T-cell (primary cell): ENCODE measurements at regions not wholly inside any gene's neighbourhood (a gene's known extent, or its start where the extent isn't known, plus 50 kb on each side); places are given as distances from the start of the nearest gene placed in this dataset.
"Not testable (repeated sequence)": the region's sequence is repeated elsewhere in the genome, so short reads cannot be mapped to it uniquely, and the experiment has no call there.

Source experiments
- ATAC-seq, 4 experiments: fragments of 200-7000 bp in 3 of 4; fragments of 150-1000 bp in 1 of 4; cut with Tn5 transposase; replicated peaks in 1 of 4; 1 replicate in 3 of 4; 2 replicates in 1 of 4; pipeline ENCODE4 v1.10.0; 2021; ENCODE audit warnings: moderate library complexity in 3 of 4, mild to moderate bottlenecking in 2 of 4, moderate number of reproducible peaks in 1 of 4
- CTCF ChIA-PET, 2 donors: fragments of 300-600 bp; sonication (Branson Sonifier 250); formaldehyde crosslinking; loops; one replicate each; lab custom pipeline; 2022; ENCODE audit warnings: antibody characterized with exemption in 2 of 2; lab: Charles Lee
- POLR2A ChIA-PET, 2 donors: fragments of 300-600 bp; sonication (Branson Sonifier 250); formaldehyde crosslinking; loops; one replicate each; lab custom pipeline; 2022; ENCODE audit warnings: antibody characterized with exemption in 2 of 2; lab: Charles Lee
- DNase-seq, 35 experiments: peaks; one replicate each; pipeline versions ENCODE4 v3.0.0 to v3.0.0-alpha.2; 2013 to 2023
- H3K27ac ChIP-seq: one replicate; pipeline ENCODE4 v1.5.1; 2013; ENCODE audit warnings: low read length
- H3K27me3 ChIP-seq, 2 experiments: replicated peaks in 1 of 2; 1 replicate in 1 of 2; 2 replicates in 1 of 2; pipeline versions ENCODE4 v1.6.1 to v1.7.0; 2013; ENCODE audit warnings: low read length in 1 of 2, mixed read lengths in 1 of 2; ENCODE audit not compliant: control insufficient read depth in 2 of 2, insufficient read depth in 2 of 2; ENCODE audit errors: extremely low read depth in 1 of 2
- H3K36me3 ChIP-seq, 2 donors: 1 replicate in 1 of 2; 2 replicates in 1 of 2; pipeline versions ENCODE4 v1.6.1 to v1.7.0; 2013; ENCODE audit warnings: low read length in 1 of 2; ENCODE audit not compliant: control insufficient read depth in 2 of 2, insufficient read depth in 1 of 2; ENCODE audit errors: extremely low read depth in 1 of 2
- H3K4me1 ChIP-seq, 2 experiments: 1 replicate in 1 of 2; 2 replicates in 1 of 2; pipeline versions ENCODE4 v1.6.1 to v1.7.0; 2013; ENCODE audit warnings: low read length in 2 of 2, mixed read lengths in 1 of 2; ENCODE audit not compliant: insufficient read depth in 2 of 2, control insufficient read depth in 1 of 2; ENCODE audit errors: extremely low read depth in 1 of 2
- H3K4me3 ChIP-seq, 2 donors: 1 replicate in 1 of 2; 2 replicates in 1 of 2; pipeline versions ENCODE4 v1.5.1 to v1.7.0; 2013; ENCODE audit warnings: mild to moderate bottlenecking in 2 of 2, low read length in 1 of 2, moderate library complexity in 1 of 2; ENCODE audit not compliant: control insufficient read depth in 1 of 2; ENCODE audit errors: extremely low read depth in 1 of 2
- H3K9me3 ChIP-seq: 2 replicates; pipeline ENCODE4 v1.7.0; 2013
- H3K27ac Mint-ChIP-seq, 2 donors: one replicate each; pipeline ENCODE4 v1.8.0; 2020 to 2021; ENCODE audit warnings: mild to moderate bottlenecking in 2 of 2, mixed read lengths in 2 of 2
- H3K27me3 Mint-ChIP-seq, 2 donors: one replicate each; pipeline ENCODE4 v1.8.0; 2021 to 2022; ENCODE audit warnings: mixed read lengths in 2 of 2
- H3K36me3 Mint-ChIP-seq: one replicate; pipeline ENCODE4 v1.8.0; 2021; ENCODE audit warnings: mixed read lengths
- H3K4me1 Mint-ChIP-seq, 3 donors: one replicate each; pipeline ENCODE4 v1.8.0; 2020 to 2022; ENCODE audit warnings: mixed read lengths in 3 of 3, mild to moderate bottlenecking in 1 of 3
- H3K4me3 Mint-ChIP-seq, 3 donors: one replicate each; pipeline ENCODE4 v1.8.0; 2020 to 2022; ENCODE audit warnings: mild to moderate bottlenecking in 3 of 3, mixed read lengths in 3 of 3, moderate library complexity in 3 of 3
- H3K9me3 Mint-ChIP-seq, 3 donors: one replicate each; pipeline ENCODE4 v1.8.0; 2020 to 2022; ENCODE audit warnings: mixed read lengths in 3 of 3
- WGBS: methylation state at CpG from one replicate; pipeline ENCODE4 v1.1.5; 2013; ENCODE audit warnings: missing lambda C conversion rate; ENCODE audit not compliant: insufficient coverage; 5-methylcytosine and 5-hydroxymethylcytosine counted together

DNA sequence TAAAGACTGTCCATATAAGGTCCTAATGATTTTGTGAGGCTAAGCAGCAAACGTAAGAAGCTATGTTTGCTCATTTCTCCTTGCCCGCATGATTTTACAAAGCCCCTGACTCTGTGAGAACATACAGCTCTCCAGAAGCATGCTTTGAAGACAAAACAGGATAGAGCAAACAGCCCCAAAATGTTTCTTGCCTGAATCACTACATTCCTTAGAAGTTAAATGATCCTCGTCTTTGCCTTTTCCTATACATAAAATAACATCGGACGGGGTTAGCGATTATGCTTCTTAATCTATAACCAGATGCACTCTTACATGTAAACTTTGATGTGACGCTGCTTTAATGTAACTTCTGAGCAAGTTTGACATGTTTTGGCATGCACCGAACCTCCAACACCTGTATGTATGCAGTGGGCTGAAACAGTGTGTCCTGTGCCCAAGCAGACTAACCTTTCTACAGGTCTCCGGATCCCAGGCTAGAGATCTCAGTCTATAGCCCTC lies 353.7 kb downstream of the CETN3 start:
- DNase-seq (no peak), ATAC-seq (no peak)
- Mint-ChIP-seq H3K4me1 (no peaks in the 10 kb centered on the region), H3K27ac (no peak overlapping the region), H3K4me3 (no peak overlapping the region), H3K27me3 (no peaks in the 10 kb centered on the region), H3K9me3 (peaks cover 2 to 11% (median 3%) of the 10 kb centered on the region in 3 donors), H3K36me3 (no peaks in the 10 kb centered on the region)
- Histone ChIP-seq H3K4me3 (no peak overlapping the region), H3K27me3 (no peaks in the 10 kb centered on the region), H3K9me3 (no peaks in the 10 kb centered on the region), H3K27ac (no peak overlapping the region), H3K4me1 (no peaks in the 10 kb centered on the region), H3K36me3 (no peaks in the 10 kb centered on the region)
- POLR2A ChIA-PET: no interaction called here
- WGBS: 97% methylated on average over 6 of the region's 9 CpGs
- CTCF ChIA-PET: no interaction called here

DNA sequence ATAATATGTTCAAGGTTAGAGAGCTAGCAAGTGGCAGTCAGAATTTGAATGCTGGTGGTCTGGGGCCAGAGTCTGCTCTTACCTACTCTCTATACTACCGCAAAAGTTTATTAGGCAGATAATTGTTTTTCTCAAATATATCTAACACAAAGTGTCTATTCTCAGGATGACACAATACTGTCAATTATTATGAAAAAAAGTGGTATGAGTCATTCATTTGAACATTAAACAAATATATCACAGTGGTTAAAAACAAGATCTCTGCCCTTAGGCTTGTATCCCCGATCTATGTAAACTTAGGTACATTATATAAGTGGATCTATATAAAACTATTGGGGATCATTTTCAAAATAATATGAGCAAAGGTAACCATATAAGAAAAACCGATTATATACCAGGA lies 354.9 kb downstream of the CETN3 start:
- no peaks in the 10 kb centered on the region for H3K27me3 ChIP-seq
- ChIA-PET CTCF (no interaction called here), POLR2A (no interaction called here)
- no peak for DNase-seq
- no peak for ATAC-seq
- no peaks in the 10 kb centered on the region for H3K4me1 ChIP-seq
- H3K27ac Mint-ChIP-seq: no peak overlapping the region
- H3K4me1 Mint-ChIP-seq: no peaks in the 10 kb centered on the region
- no CpG with 5 or more reads among the region's 3 CpGs for WGBS
- H3K9me3 Mint-ChIP-seq: peaks cover 0 to 6% (median 0%) of the 10 kb centered on the region in 3 donors
- no peaks in the 10 kb centered on the region for H3K27me3 Mint-ChIP-seq
- H3K4me3 Mint-ChIP-seq: no peak overlapping the region
- H3K9me3 ChIP-seq: no peaks in the 10 kb centered on the region
- no peaks in the 10 kb centered on the region for H3K36me3 Mint-ChIP-seq
- no peak overlapping the region for H3K27ac ChIP-seq
- no peak overlapping the region for H3K4me3 ChIP-seq
- H3K36me3 ChIP-seq: no peaks in the 10 kb centered on the region

- DNase-seq: no peak
- H3K4me3 ChIP-seq: no peak overlapping the region
- no peak overlapping the region for H3K27ac ChIP-seq
- no peaks in the 10 kb centered on the region for H3K9me3 ChIP-seq
- no peaks in the 10 kb centered on the region for H3K27me3 Mint-ChIP-seq
- H3K4me3 Mint-ChIP-seq: no peak overlapping the region
- ATAC-seq: no peak
- no peaks in the 10 kb centered on the region for H3K27me3 ChIP-seq
- ChIA-PET CTCF (no interaction called here), POLR2A (no interaction called here)
- H3K9me3 Mint-ChIP-seq: peaks cover 0 to 4% (median 3%) of the 10 kb centered on the region in 3 donors
- H3K4me1 Mint-ChIP-seq: no peaks in the 10 kb centered on the region
- no peak overlapping the region for H3K27ac Mint-ChIP-seq
- no peaks in the 10 kb centered on the region for H3K36me3 Mint-ChIP-seq
- H3K4me1 ChIP-seq: no peaks in the 10 kb centered on the region
- no peaks in the 10 kb centered on the region for H3K36me3 ChIP-seq
- WGBS: 100% methylated on average over 1 of the region's 1 CpG
Observed at GRCh38 chr5:90051756-90052155, 357.8 kb downstream of the CETN3 start.

GRCh38 chr5:90050103-90050502 lies 359.5 kb downstream of the CETN3 start:
- no peaks in the 10 kb centered on the region for H3K36me3 ChIP-seq
- no peak overlapping the region for H3K4me3 Mint-ChIP-seq
- no peaks in the 10 kb centered on the region for H3K36me3 Mint-ChIP-seq
- peaks cover 2 to 5% (median 4%) of the 10 kb centered on the region in 3 donors for H3K9me3 Mint-ChIP-seq
- DNase-seq: no peak
- H3K27me3 ChIP-seq: no peaks in the 10 kb centered on the region
- no peaks in the 10 kb centered on the region for H3K4me1 ChIP-seq
- no peaks in the 10 kb centered on the region for H3K4me1 Mint-ChIP-seq
- ATAC-seq: no peak
- H3K4me3 ChIP-seq: no peak overlapping the region
- CTCF ChIA-PET: no interaction called here
- no peak overlapping the region for H3K27ac Mint-ChIP-seq
- no peak overlapping the region for H3K27ac ChIP-seq
- POLR2A ChIA-PET: interaction anchor here in 1 of 2 donors (0.5 kb wide), 1 partner anchor 1568 kb away, joined by 3 read pairs; no protein-coding TSS in a partner anchor
- 85% methylated on average over 2 of the region's 2 CpGs for WGBS
- no peaks in the 10 kb centered on the region for H3K9me3 ChIP-seq
- no peaks in the 10 kb centered on the region for H3K27me3 Mint-ChIP-seq

DNA sequence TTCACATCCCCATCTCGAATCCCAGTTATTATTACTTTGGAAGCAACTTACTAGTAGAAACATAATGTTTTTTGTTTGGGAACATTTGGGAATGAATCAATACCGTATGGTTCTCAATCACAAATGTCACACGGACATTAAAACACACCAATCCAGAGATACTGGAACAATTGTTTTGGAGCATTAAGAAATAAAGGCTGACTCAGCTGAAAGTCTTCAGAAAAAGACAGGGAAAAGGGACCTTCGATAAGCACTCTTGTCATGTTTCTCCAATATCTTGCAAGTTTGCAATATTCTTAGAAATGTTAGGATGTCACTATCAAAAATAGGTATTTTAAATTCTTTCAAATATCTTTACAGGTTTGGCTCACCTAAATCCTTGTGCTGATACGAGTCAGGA lies 362.4 kb downstream of the CETN3 start:
- Mint-ChIP-seq H3K9me3 (peaks cover 2 to 16% (median 14%) of the 10 kb centered on the region in 3 donors), H3K36me3 (no peaks in the 10 kb centered on the region), H3K4me1 (no peaks in the 10 kb centered on the region), H3K27ac (no peak overlapping the region), H3K27me3 (no peaks in the 10 kb centered on the region), H3K4me3 (no peak overlapping the region)
- Histone ChIP-seq H3K4me1 (no peaks in the 10 kb centered on the region), H3K9me3 (no peaks in the 10 kb centered on the region), H3K4me3 (no peak overlapping the region), H3K27ac (no peak overlapping the region), H3K27me3 (no peaks in the 10 kb centered on the region), H3K36me3 (no peaks in the 10 kb centered on the region)
- WGBS: no CpG with 5 or more reads among the region's 5 CpGs
- POLR2A ChIA-PET: no interaction called here
- DNase-seq (no peak), ATAC-seq (no peak)
- CTCF ChIA-PET: no interaction called here

DNA sequence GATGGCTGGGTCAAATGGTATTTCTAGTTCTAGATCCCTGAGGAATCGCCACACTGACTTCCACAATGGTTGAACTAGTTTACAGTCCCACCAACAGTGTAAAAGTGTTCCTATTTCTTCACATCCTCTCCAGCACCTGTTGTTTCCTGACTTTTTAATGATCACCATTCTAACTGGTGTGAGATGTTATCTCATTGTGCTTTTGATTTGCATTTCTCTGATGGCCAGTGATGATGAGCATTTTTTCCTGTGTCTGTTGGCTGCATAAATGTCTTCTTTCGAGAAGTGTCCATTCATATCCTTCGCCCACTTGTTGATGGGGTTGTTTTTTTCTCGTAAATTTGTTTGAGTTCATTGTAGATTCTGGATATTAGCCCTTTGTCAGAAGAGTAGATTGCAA lies 369.5 kb downstream of the CETN3 start:
- H3K4me3 ChIP-seq, H3K27ac ChIP-seq, POLR2A ChIA-PET, H3K4me1 Mint-ChIP-seq, H3K4me3 Mint-ChIP-seq, DNase-seq, H3K4me1 ChIP-seq, H3K9me3 ChIP-seq, H3K27ac Mint-ChIP-seq, H3K27me3 ChIP-seq, H3K27me3 Mint-ChIP-seq, CTCF ChIA-PET, ATAC-seq, H3K36me3 ChIP-seq, H3K36me3 Mint-ChIP-seq: not testable (repeated sequence)
- WGBS: no CpG with 5 or more reads among the region's 4 CpGs
- peaks cover 5 to 20% (median 14%) of the 10 kb centered on the region in 3 donors for H3K9me3 Mint-ChIP-seq

- H3K9me3 ChIP-seq: no peaks in the 10 kb centered on the region
- Mint-ChIP-seq H3K27me3 (no peaks in the 10 kb centered on the region), H3K4me1 (no peaks in the 10 kb centered on the region), H3K36me3 (no peaks in the 10 kb centered on the region), H3K4me3 (no peak overlapping the region), H3K9me3 (peaks cover 13 to 31% (median 23%) of the 10 kb centered on the region in 3 donors), H3K27ac (no peak overlapping the region)
- no peaks in the 10 kb centered on the region for H3K27me3 ChIP-seq
- H3K36me3 ChIP-seq: no peaks in the 10 kb centered on the region
- H3K27ac ChIP-seq: no peak overlapping the region
- ChIA-PET POLR2A (no interaction called here), CTCF (no interaction called here)
- ATAC-seq: no peak
- H3K4me3 ChIP-seq: no peak overlapping the region
- 90% methylated on average over 3 of the region's 4 CpGs for WGBS
- no peak for DNase-seq
- H3K4me1 ChIP-seq: no peaks in the 10 kb centered on the region
Observed at GRCh38 chr5:90037646-90038045, 371.9 kb downstream of the CETN3 start.
